ENCODE measurements at regions not wholly inside any gene's neighbourhood (a gene's known extent, or its start where the extent isn't known, plus 50 kb on each side); places are given as distances from the start of the nearest gene placed in this dataset.

- Histone ChIP-seq H3K4me1 (ENCODE audit: control insufficient read depth in 5 of 5, insufficient read depth in 5 of 5, low read length in 5 of 5) (peaks cover 0 to 6% (median 0%) of the 10 kb centered on the region in 5 donors), H3K9ac (ENCODE audit: low read length in 5 of 5) (no peak overlapping the region), H3K36me3 (ENCODE audit: control insufficient read depth in 5 of 5, insufficient read depth in 5 of 5, low read length in 5 of 5) (no peaks in the 10 kb centered on the region)
Measured at GRCh38 chr20:57847104-57847503, 137.3 kb upstream of the PMEPA1 start.

GRCh38 chr20:57844626-57845596, 135.1 kb upstream of the PMEPA1 start:
- H3K36me3 ChIP-seq (ENCODE audit: control insufficient read depth in 5 of 5, insufficient read depth in 5 of 5, low read length in 5 of 5): no peaks in the 10 kb centered on the region
- H3K4me3 ChIP-seq (ENCODE audit: low read depth in 1 of 5, low read length in 5 of 5): no peak overlapping the region
- no peaks in the 10 kb centered on the region for H3K9me3 ChIP-seq (ENCODE audit: control insufficient read depth in 5 of 5, low read length in 5 of 5)
- H3K27ac ChIP-seq (ENCODE audit: low read depth, low read length): no peak overlapping the region
- no peak overlapping the region for H3K9ac ChIP-seq (ENCODE audit: low read length in 5 of 5)
- peaks cover 0 to 13% (median 5%) of the 10 kb centered on the region in 5 donors for H3K4me1 ChIP-seq (ENCODE audit: control insufficient read depth in 5 of 5, insufficient read depth in 5 of 5, low read length in 5 of 5)
- H3K27me3 ChIP-seq (ENCODE audit: control insufficient read depth in 5 of 5, insufficient read depth in 4 of 5, low read length in 5 of 5): no peaks in the 10 kb centered on the region

More at GRCh38 chr20:57847104-57847503, 137.3 kb upstream of the PMEPA1 start:
- no peaks in the 10 kb centered on the region for H3K9me3 ChIP-seq (ENCODE audit: control insufficient read depth in 5 of 5, low read length in 5 of 5)
- no peak overlapping the region for H3K27ac ChIP-seq (ENCODE audit: low read depth, low read length)
- no peaks in the 10 kb centered on the region for H3K27me3 ChIP-seq (ENCODE audit: control insufficient read depth in 5 of 5, insufficient read depth in 4 of 5, low read length in 5 of 5)
- H3K4me3 ChIP-seq (ENCODE audit: low read depth in 1 of 5, low read length in 5 of 5): no peak overlapping the region

- H3K9ac ChIP-seq (ENCODE audit: low read length in 5 of 5): no peak overlapping the region
- no peaks in the 10 kb centered on the region for H3K9me3 ChIP-seq (ENCODE audit: control insufficient read depth in 5 of 5, low read length in 5 of 5)
- no peak overlapping the region for H3K4me3 ChIP-seq (ENCODE audit: low read depth in 1 of 5, low read length in 5 of 5)
- H3K36me3 ChIP-seq (ENCODE audit: control insufficient read depth in 5 of 5, insufficient read depth in 5 of 5, low read length in 5 of 5): no peaks in the 10 kb centered on the region
- no peak overlapping the region for H3K27ac ChIP-seq (ENCODE audit: low read depth, low read length)
- no peaks in the 10 kb centered on the region for H3K27me3 ChIP-seq (ENCODE audit: control insufficient read depth in 5 of 5, insufficient read depth in 4 of 5, low read length in 5 of 5)
- H3K4me1 ChIP-seq (ENCODE audit: control insufficient read depth in 5 of 5, insufficient read depth in 5 of 5, low read length in 5 of 5): peaks cover 0 to 12% (median 6%) of the 10 kb centered on the region in 5 donors
Measured at GRCh38 chr20:57843941-57844625, 134.3 kb upstream of the PMEPA1 start.

GRCh38 chr20:57842720-57843119, 132.9 kb upstream of the PMEPA1 start:
- H3K9ac ChIP-seq (ENCODE audit: low read length in 5 of 5): no peak overlapping the region
- H3K36me3 ChIP-seq (ENCODE audit: control insufficient read depth in 5 of 5, insufficient read depth in 5 of 5, low read length in 5 of 5): no peaks in the 10 kb centered on the region
- no peaks in the 10 kb centered on the region for H3K9me3 ChIP-seq (ENCODE audit: control insufficient read depth in 5 of 5, low read length in 5 of 5)
- H3K4me3 ChIP-seq (ENCODE audit: low read depth in 1 of 5, low read length in 5 of 5): no peak overlapping the region
- H3K4me1 ChIP-seq (ENCODE audit: control insufficient read depth in 5 of 5, insufficient read depth in 5 of 5, low read length in 5 of 5): peaks cover 0 to 9% (median 6%) of the 10 kb centered on the region in 5 donors
- no peak overlapping the region for H3K27ac ChIP-seq (ENCODE audit: low read depth, low read length)
- no peaks in the 10 kb centered on the region for H3K27me3 ChIP-seq (ENCODE audit: control insufficient read depth in 5 of 5, insufficient read depth in 4 of 5, low read length in 5 of 5)

GRCh38 chr20:57841297-57841866, 131.6 kb upstream of the PMEPA1 start:
- H3K27ac ChIP-seq (ENCODE audit: low read depth, low read length): no peak overlapping the region
- peaks cover 0 to 9% (median 6%) of the 10 kb centered on the region in 5 donors for H3K4me1 ChIP-seq (ENCODE audit: control insufficient read depth in 5 of 5, insufficient read depth in 5 of 5, low read length in 5 of 5)
- no peak overlapping the region for H3K9ac ChIP-seq (ENCODE audit: low read length in 5 of 5)
- H3K36me3 ChIP-seq (ENCODE audit: control insufficient read depth in 5 of 5, insufficient read depth in 5 of 5, low read length in 5 of 5): no peaks in the 10 kb centered on the region
- H3K4me3 ChIP-seq (ENCODE audit: low read depth in 1 of 5, low read length in 5 of 5): no peak overlapping the region
- H3K9me3 ChIP-seq (ENCODE audit: control insufficient read depth in 5 of 5, low read length in 5 of 5): no peaks in the 10 kb centered on the region
- H3K27me3 ChIP-seq (ENCODE audit: control insufficient read depth in 5 of 5, insufficient read depth in 4 of 5, low read length in 5 of 5): no peaks in the 10 kb centered on the region

GRCh38 chr20:57840504-57841296, 130.9 kb upstream of the PMEPA1 start:
- Histone ChIP-seq H3K36me3 (ENCODE audit: control insufficient read depth in 5 of 5, insufficient read depth in 5 of 5, low read length in 5 of 5) (no peaks in the 10 kb centered on the region), H3K9me3 (ENCODE audit: control insufficient read depth in 5 of 5, low read length in 5 of 5) (no peaks in the 10 kb centered on the region)

GRCh38 chr20:57840066-57840465, 130.3 kb upstream of the PMEPA1 start:
- H3K9me3 ChIP-seq (ENCODE audit: control insufficient read depth in 5 of 5, low read length in 5 of 5): no peaks in the 10 kb centered on the region
- H3K27me3 ChIP-seq (ENCODE audit: control insufficient read depth in 5 of 5, insufficient read depth in 4 of 5, low read length in 5 of 5): no peaks in the 10 kb centered on the region
- no peak overlapping the region for H3K4me3 ChIP-seq (ENCODE audit: low read depth in 1 of 5, low read length in 5 of 5)
- no peak overlapping the region for H3K27ac ChIP-seq (ENCODE audit: low read depth, low read length)
- H3K4me1 ChIP-seq (ENCODE audit: control insufficient read depth in 5 of 5, insufficient read depth in 5 of 5, low read length in 5 of 5): peaks cover 0 to 9% (median 6%) of the 10 kb centered on the region in 5 donors
- no peak overlapping the region for H3K9ac ChIP-seq (ENCODE audit: low read length in 5 of 5)
- H3K36me3 ChIP-seq (ENCODE audit: control insufficient read depth in 5 of 5, insufficient read depth in 5 of 5, low read length in 5 of 5): no peaks in the 10 kb centered on the region

More at GRCh38 chr20:57840504-57841296, 130.9 kb upstream of the PMEPA1 start:
- H3K4me1 ChIP-seq (ENCODE audit: control insufficient read depth in 5 of 5, insufficient read depth in 5 of 5, low read length in 5 of 5): peaks cover 0 to 9% (median 6%) of the 10 kb centered on the region in 5 donors
- H3K4me3 ChIP-seq (ENCODE audit: low read depth in 1 of 5, low read length in 5 of 5): no peak overlapping the region
- H3K9ac ChIP-seq (ENCODE audit: low read length in 5 of 5): no peak overlapping the region
- H3K27ac ChIP-seq (ENCODE audit: low read depth, low read length): no peak overlapping the region
- H3K27me3 ChIP-seq (ENCODE audit: control insufficient read depth in 5 of 5, insufficient read depth in 4 of 5, low read length in 5 of 5): no peaks in the 10 kb centered on the region

GRCh38 chr20:57838670-57839151, 128.9 kb upstream of the PMEPA1 start:
- H3K4me1 ChIP-seq (ENCODE audit: control insufficient read depth in 5 of 5, insufficient read depth in 5 of 5, low read length in 5 of 5): peaks cover 0 to 9% (median 6%) of the 10 kb centered on the region in 5 donors
- H3K9ac ChIP-seq (ENCODE audit: low read length in 5 of 5): no peak overlapping the region
- no peak overlapping the region for H3K27ac ChIP-seq (ENCODE audit: low read depth, low read length)
- H3K4me3 ChIP-seq (ENCODE audit: low read depth in 1 of 5, low read length in 5 of 5): no peak overlapping the region
- H3K9me3 ChIP-seq (ENCODE audit: control insufficient read depth in 5 of 5, low read length in 5 of 5): no peaks in the 10 kb centered on the region
- no peaks in the 10 kb centered on the region for H3K36me3 ChIP-seq (ENCODE audit: control insufficient read depth in 5 of 5, insufficient read depth in 5 of 5, low read length in 5 of 5)
- no peaks in the 10 kb centered on the region for H3K27me3 ChIP-seq (ENCODE audit: control insufficient read depth in 5 of 5, insufficient read depth in 4 of 5, low read length in 5 of 5)

- peaks cover 0 to 9% (median 6%) of the 10 kb centered on the region in 5 donors for H3K4me1 ChIP-seq (ENCODE audit: control insufficient read depth in 5 of 5, insufficient read depth in 5 of 5, low read length in 5 of 5)
- H3K27ac ChIP-seq (ENCODE audit: low read depth, low read length): no peak overlapping the region
- H3K4me3 ChIP-seq (ENCODE audit: low read depth in 1 of 5, low read length in 5 of 5): no peak overlapping the region
- no peaks in the 10 kb centered on the region for H3K9me3 ChIP-seq (ENCODE audit: control insufficient read depth in 5 of 5, low read length in 5 of 5)
- no peaks in the 10 kb centered on the region for H3K36me3 ChIP-seq (ENCODE audit: control insufficient read depth in 5 of 5, insufficient read depth in 5 of 5, low read length in 5 of 5)
- no peak overlapping the region for H3K9ac ChIP-seq (ENCODE audit: low read length in 5 of 5)
- H3K27me3 ChIP-seq (ENCODE audit: control insufficient read depth in 5 of 5, insufficient read depth in 4 of 5, low read length in 5 of 5): no peaks in the 10 kb centered on the region
Measured at GRCh38 chr20:57837208-57838035, 127.6 kb upstream of the PMEPA1 start.

Measured in subcutaneous abdominal adipose tissue (tissue), 5 donors.